RWPE1 (cell line): ENCODE measurements at regions not wholly inside any gene's neighbourhood (a gene's known extent, or its start where the extent isn't known, plus 50 kb on each side); places are given as distances from the start of the nearest gene placed in this dataset.
A peak's percentile ranks its signal among the peaks of the same experiment; 100 is the strongest.

Experiments
- CTCF ChIA-PET: fragments of 350-600 bp; sonication (Branson Sonifier 250); formaldehyde crosslinking; extraction: SDS; loops from one replicate; lab custom pipeline; 2021; lab: Yijun Ruan, JAX
- POLR2A ChIA-PET: fragments of 400-600 bp; formaldehyde crosslinking; extraction: SDS; loops from one replicate; lab custom pipeline; 2020; ENCODE audit warnings: antibody characterized with exemption; ENCODE audit not compliant: low non-redundant PET; lab: Yijun Ruan, JAX
- DNase-seq: peaks from one replicate; pipeline ENCODE4 v3.0.0; 2012; ENCODE audit warnings: low spot score
- H3K27ac ChIP-seq: fragments of 450-650 bp; 2 replicates; pipeline ENCODE4 v1.5.1; 2017
- TF ChIP-seq, protein P1 (sequence below): fragments of 450-650 bp; conservative IDR thresholded peaks from 2 replicates; pipeline ENCODE4 v1.5.1; 2017; ENCODE audit warnings: low read depth, mild to moderate bottlenecking

DNA sequence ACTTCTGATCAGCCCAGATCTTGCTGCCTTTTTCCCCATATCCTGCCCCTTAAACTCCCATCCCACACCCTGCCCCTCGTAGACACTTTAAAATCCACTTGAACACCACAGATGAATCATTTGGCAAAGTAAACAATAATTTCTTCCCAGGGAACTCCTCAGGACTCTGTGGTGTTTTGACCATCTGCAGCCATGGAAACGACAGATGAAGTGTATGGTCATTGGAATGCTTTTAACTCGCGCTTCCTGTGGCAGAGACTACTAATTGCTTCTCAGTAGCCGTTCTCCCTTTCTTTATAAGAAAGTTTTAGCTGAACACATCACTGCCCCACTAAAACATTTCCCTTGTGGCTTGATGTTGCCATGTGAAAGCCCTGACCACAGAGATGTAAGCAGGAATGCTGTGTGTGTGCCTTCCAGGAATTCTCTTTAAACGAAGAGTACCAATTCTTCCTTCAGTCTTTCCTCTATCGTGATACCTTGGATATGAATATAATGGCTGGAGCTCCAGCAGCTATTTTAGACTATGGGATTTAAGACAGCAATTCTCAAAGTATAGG is 92.7 kb upstream of the PARD3B start:
- no peak overlapping the region for H3K27ac ChIP-seq
- TF ChIP-seq, protein P1, sequence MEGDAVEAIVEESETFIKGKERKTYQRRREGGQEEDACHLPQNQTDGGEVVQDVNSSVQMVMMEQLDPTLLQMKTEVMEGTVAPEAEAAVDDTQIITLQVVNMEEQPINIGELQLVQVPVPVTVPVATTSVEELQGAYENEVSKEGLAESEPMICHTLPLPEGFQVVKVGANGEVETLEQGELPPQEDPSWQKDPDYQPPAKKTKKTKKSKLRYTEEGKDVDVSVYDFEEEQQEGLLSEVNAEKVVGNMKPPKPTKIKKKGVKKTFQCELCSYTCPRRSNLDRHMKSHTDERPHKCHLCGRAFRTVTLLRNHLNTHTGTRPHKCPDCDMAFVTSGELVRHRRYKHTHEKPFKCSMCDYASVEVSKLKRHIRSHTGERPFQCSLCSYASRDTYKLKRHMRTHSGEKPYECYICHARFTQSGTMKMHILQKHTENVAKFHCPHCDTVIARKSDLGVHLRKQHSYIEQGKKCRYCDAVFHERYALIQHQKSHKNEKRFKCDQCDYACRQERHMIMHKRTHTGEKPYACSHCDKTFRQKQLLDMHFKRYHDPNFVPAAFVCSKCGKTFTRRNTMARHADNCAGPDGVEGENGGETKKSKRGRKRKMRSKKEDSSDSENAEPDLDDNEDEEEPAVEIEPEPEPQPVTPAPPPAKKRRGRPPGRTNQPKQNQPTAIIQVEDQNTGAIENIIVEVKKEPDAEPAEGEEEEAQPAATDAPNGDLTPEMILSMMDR, result no peak
- ChIA-PET CTCF (no interaction called here), POLR2A (no interaction called here)
- peak; percentile 83 for DNase-seq

DNA sequence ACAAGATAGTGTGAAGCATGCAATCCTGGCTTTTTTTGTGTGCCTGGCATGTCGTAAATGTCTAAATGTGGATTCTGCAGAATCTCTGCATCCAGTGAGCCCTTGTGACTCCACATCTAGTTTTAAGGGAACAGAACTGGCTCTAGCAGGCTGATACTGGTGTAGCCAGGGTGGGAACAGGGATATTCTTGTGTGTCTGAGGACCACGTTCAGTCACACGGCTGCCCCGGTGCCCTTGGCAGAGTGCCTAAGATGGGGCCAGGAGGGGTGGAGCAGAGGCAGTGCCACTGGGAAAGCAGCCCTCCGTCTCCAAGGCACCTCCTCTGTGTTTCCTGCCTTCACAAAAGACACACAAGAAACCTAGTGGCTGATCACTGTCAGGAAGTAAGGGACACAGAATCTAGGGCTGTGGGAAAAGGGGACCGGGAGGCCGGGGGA is 91.5 kb upstream of the PARD3B start:
- peak overlapping the region; percentile 59 for H3K27ac ChIP-seq
- ChIA-PET POLR2A (no interaction called here), CTCF (no interaction called here)
- DNase-seq, result no peak
- TF ChIP-seq, protein P1, result no peak

DNA sequence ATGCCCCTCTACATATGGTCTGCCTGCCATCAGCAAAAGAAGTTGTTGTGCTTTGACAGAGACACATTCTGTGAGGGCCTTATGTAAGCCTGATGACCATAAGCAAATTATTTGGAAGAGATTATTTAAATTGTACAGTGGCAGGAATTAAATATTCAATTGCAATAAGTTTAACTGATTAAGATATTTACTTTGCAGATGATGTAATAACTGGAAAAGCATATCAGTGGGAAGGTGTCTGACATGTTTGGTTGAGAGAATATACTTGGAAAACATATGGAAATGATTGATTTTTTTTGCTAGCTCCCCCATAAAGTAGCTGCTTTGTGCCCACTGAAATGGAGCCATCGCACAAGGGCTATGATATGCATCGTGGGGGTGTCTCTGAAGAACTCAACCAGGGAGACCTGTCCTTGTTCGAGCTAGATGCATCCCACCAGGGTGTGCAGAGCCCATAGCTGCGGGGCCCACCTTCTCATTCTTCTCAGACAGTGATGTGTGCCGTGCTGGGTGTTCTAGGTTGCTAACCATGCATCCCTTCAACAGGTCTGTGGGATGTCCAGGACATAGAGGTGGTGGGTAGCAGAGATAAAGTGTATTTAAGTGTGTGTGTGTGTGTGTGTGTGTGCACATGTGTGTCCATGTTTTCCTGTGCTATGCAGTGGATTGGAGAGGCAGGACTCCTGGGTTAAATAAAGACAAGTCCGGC is 90.4 kb upstream of the PARD3B start:
- ChIA-PET POLR2A (no interaction called here), CTCF (no interaction called here)
- DNase-seq, result no peak
- TF ChIP-seq, protein P1, result no peak
- H3K27ac ChIP-seq, result no peak overlapping the region

DNA sequence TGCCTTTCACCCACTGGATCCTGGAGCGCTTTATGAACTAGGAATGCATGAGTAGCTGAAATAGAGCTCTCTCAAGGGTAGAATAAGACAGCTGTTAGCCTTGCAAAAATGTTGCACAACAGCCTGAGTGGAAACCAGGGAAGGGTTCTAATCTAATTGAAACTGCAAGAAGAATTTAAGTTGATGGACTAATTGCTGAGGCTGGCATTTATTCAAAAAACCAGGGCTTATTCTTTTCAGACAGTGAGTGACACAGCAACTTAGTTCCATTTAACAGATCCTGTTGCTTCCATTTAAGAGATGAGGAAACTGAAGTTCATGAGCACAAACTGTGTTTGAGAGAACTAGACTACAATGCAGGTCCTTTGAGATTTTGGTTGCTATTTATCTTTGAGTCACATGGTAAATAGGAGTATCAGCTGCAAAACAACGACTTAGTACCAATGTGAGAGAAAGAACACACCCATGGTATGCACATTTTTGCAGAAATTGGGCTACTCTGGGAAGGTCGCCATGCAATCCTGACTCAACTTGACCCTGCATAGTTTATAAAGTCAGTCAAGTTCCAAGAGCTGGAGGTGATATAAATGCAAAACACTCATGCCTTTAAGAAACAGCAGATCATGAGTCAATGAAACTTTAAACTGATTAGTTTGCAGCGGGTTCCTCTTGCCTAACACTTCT is 76.4 kb upstream of the PARD3B start:
- DNase-seq, result no peak
- H3K27ac ChIP-seq, result no peak overlapping the region
- CTCF ChIA-PET, result no interaction called here
- POLR2A ChIA-PET, result no interaction called here
- TF ChIP-seq, protein P1, result no peak

DNA sequence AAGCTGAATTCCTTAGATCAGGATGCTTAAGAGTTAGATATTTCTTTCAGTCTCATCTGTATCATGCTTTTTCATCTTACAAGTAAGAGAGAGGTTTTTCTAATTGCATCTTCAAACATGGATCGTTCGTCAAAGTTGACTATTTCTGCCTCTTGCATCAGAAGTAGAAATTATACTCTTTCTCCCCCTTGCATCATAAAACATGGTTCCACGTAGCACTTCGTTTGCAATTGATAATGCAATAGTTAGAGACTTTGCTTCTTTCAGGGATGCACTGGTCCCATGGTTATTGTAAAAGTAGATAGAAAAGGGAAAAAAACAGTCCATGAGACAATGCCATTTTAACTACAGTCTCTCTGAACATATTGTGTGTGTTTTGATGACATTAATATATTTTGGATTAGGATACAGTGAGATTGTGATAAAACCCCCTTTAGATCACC is 75.1 kb upstream of the PARD3B start:
- no peak for DNase-seq
- TF ChIP-seq, protein P1, result no peak
- H3K27ac ChIP-seq, result no peak overlapping the region
- ChIA-PET POLR2A (no interaction called here), CTCF (interaction anchor here (0.6 kb wide), 1 partner anchor 209 kb away, joined by 5 read pairs; no protein-coding TSS in a partner anchor)

DNA sequence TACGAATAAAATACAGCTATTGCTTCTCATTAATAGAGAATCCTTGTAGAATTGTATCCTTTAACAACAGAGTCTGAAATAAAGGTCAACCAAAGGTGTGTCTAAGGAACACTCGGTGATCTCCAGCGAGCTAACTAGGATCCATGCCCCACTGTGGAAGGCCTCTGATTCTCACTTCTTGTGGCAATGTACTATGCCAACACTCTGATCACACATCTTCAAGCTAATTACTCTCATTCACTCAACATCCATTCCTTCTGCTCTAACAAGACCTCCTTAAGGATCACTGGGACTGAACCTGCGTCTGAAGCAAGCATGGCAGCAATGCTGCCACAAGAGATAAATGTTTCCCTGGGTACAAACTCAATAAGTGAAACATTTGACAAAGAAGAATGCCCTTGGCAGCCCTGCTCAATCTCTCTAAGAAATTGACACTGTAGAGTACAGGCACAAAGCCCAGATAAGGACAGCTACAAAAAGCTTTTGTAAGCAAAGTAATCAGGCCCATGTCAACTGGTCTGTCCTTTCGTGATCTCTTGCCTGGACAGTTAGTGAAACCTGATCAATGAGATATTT is 74.6 kb upstream of the PARD3B start:
- CTCF ChIA-PET, result interaction anchor here (0.6 kb wide), 1 partner anchor 209 kb away, joined by 5 read pairs; no protein-coding TSS in a partner anchor
- POLR2A ChIA-PET, result no interaction called here
- TF ChIP-seq, protein P1, result no peak
- no peak for DNase-seq
- H3K27ac ChIP-seq, result no peak overlapping the region
